Rectal smooth muscle tissue (tissue), 1 donor: ENCODE measurements at regions not wholly inside any gene's neighbourhood (a gene's known extent, or its start where the extent isn't known, plus 50 kb on each side); places are given as distances from the start of the nearest gene placed in this dataset.
A peak's percentile ranks its signal among the peaks of the same experiment; 100 is the strongest.

Source experiments
- H3K27ac ChIP-seq: one replicate; pipeline ENCODE4 v1.7.0; 2013; ENCODE audit warnings: low read depth, low read length, inconsistent platforms
- H3K27me3 ChIP-seq: one replicate; pipeline ENCODE4 v1.7.0; 2013; ENCODE audit warnings: low read length; ENCODE audit not compliant: control insufficient read depth, insufficient read depth
- H3K36me3 ChIP-seq: one replicate; pipeline ENCODE4 v1.7.0; 2013; ENCODE audit warnings: low read length; ENCODE audit not compliant: control insufficient read depth, insufficient read depth
- H3K4me1 ChIP-seq: one replicate; pipeline ENCODE4 v1.7.0; 2013; ENCODE audit warnings: low read length; ENCODE audit not compliant: control insufficient read depth, insufficient read depth
- H3K4me3 ChIP-seq: one replicate; pipeline ENCODE4 v1.7.0; 2013; ENCODE audit warnings: low read length
- H3K9ac ChIP-seq: one replicate; pipeline ENCODE4 v1.7.0; 2013; ENCODE audit warnings: low read length

DNA sequence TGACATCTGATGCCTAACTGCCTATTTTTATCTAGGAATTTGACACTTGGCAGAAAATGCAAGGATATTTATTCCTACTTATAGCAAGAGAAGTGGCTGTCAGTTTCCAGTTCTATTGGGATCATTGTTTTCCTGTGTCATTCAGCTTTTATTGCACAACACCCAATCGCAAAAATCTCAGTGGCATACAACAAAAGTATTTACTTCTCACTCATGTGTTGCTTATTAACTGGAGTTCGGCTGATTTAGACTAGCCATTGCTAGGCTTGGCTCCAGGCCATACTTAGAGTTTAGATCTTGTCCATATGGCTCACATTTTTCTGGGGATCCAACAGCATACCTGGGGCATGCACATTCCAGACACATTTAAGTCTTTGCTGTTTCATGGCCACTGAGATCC lies 218.6 kb upstream of the SYT1 start:
- no peak overlapping the region for H3K9ac ChIP-seq
- no peaks in the 10 kb centered on the region for H3K4me1 ChIP-seq
- no peak overlapping the region for H3K27ac ChIP-seq
- H3K27me3 ChIP-seq = no peaks in the 10 kb centered on the region
- no peak overlapping the region for H3K4me3 ChIP-seq
- H3K36me3 ChIP-seq = no peaks in the 10 kb centered on the region

GRCh38 chr12:78651755-78652154 lies 212.8 kb upstream of the SYT1 start:
- Histone ChIP-seq H3K27me3 (no peaks in the 10 kb centered on the region), H3K36me3 (no peaks in the 10 kb centered on the region), H3K9ac (no peak overlapping the region), H3K4me3 (no peak overlapping the region), H3K4me1 (no peaks in the 10 kb centered on the region), H3K27ac (no peak overlapping the region)

GRCh38 chr12:78666584-78666983 lies 198.0 kb upstream of the SYT1 start:
- Histone ChIP-seq H3K4me1 (no peaks in the 10 kb centered on the region), H3K9ac (no peak overlapping the region), H3K4me3 (no peak overlapping the region), H3K27ac (no peak overlapping the region), H3K27me3 (no peaks in the 10 kb centered on the region), H3K36me3 (no peaks in the 10 kb centered on the region)

DNA sequence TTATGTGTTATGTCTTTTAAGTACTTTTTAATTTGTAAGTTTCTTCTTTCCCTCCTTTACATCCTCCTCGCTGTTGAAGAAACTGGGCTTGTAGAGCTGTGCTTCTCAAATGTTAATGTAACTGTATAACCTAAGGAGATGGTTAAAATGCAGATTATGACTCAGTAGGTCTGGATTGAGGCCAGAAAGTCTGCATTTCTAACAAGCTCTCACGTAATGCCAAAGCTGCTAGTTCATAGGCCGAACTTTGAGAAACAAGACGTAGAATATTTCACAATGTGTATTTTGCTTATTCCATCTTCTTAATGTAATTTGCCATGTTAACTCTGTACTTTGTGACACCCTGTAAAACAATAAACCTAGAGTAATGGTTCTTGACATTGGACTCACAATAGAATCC lies 193.3 kb upstream of the SYT1 start:
- Histone ChIP-seq H3K27ac (no peak overlapping the region), H3K4me1 (no peaks in the 10 kb centered on the region), H3K4me3 (no peak overlapping the region), H3K27me3 (no peaks in the 10 kb centered on the region), H3K9ac (no peak overlapping the region), H3K36me3 (no peaks in the 10 kb centered on the region)

- H3K4me3 ChIP-seq = no peak overlapping the region
- no peak overlapping the region for H3K27ac ChIP-seq
- no peak overlapping the region for H3K9ac ChIP-seq
- no peaks in the 10 kb centered on the region for H3K27me3 ChIP-seq
- no peaks in the 10 kb centered on the region for H3K36me3 ChIP-seq
- no peaks in the 10 kb centered on the region for H3K4me1 ChIP-seq
Observed at GRCh38 chr12:78672033-78672432, 192.5 kb upstream of the SYT1 start.

DNA sequence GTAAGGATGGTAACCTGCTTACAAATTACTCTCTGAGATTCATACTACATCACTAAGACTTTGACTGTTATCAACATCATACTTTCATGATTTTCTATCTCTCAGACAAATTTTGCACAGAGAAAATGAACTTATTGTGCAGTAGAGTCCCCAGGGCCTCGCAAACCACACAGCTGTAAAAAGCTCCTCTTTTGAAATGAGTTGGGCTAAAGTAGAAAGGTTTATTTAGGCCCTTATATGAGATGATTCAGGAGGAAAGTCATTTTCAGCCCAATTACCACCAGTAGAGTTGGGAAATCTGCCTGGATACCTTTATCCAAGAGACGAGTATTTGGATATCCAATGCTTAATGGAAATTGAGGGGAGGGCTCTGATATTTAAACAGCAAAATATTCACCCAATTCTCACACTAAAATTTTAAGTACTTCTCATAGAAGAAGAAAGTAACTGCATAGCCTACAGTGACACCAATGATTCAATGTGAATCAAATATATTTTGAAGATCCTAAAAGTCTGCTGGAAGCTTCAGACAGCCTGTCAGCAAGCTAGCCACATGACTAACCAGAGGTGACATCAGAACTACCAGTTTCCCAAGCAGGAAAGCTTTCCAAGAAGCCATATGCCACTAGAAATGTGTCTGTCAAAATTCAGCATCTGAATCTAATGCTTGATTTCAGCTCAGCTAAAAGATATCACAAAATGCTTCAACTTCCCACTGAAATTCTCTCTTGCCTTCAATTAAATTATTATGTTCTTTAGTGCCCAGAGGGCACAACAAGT lies 190.1 kb upstream of the SYT1 start:
- Histone ChIP-seq H3K4me1 (no peaks in the 10 kb centered on the region), H3K27me3 (no peaks in the 10 kb centered on the region), H3K27ac (no peak overlapping the region), H3K36me3 (no peaks in the 10 kb centered on the region), H3K9ac (no peak overlapping the region), H3K4me3 (no peak overlapping the region)

- Histone ChIP-seq H3K4me3 (no peak overlapping the region), H3K27ac (no peak overlapping the region), H3K36me3 (no peaks in the 10 kb centered on the region)
Observed at GRCh38 chr12:78680596-78680995, 184.0 kb upstream of the SYT1 start.

GRCh38 chr12:78683031-78683430 lies 181.5 kb upstream of the SYT1 start:
- no peaks in the 10 kb centered on the region for H3K36me3 ChIP-seq
- no peak overlapping the region for H3K9ac ChIP-seq
- H3K27ac ChIP-seq = no peak overlapping the region
- H3K4me1 ChIP-seq = peaks cover 5% of the 10 kb centered on the region
- H3K27me3 ChIP-seq = no peaks in the 10 kb centered on the region
- no peak overlapping the region for H3K4me3 ChIP-seq

More at GRCh38 chr12:78680596-78680995, 184.0 kb upstream of the SYT1 start:
- Histone ChIP-seq H3K27me3 (no peaks in the 10 kb centered on the region), H3K4me1 (peaks cover 5% of the 10 kb centered on the region), H3K9ac (no peak overlapping the region)

DNA sequence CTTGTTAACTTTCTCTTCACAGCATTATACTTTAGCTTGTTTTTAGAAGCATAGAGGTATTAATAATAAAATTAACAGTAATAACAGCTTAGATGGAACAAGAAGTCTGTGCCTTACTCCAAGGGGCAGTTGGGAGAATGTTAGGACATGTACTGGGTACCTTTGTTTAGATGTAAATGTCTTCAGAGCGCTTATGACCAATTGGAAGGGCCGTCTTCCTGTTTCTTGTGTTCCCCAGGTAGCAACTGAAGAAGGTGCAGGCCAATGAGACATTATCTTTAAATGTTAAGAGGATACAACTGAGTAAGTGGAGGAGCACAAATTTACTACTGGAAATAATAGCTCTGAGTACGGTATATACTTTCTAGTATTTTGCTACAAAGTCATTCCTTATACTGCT lies 180.9 kb upstream of the SYT1 start:
- Histone ChIP-seq H3K27me3 (no peaks in the 10 kb centered on the region), H3K4me1 (peaks cover 5% of the 10 kb centered on the region), H3K4me3 (no peak overlapping the region), H3K27ac (peak overlapping the region; percentile 36), H3K9ac (no peak overlapping the region), H3K36me3 (no peaks in the 10 kb centered on the region)

GRCh38 chr12:78684419-78684818 lies 180.2 kb upstream of the SYT1 start:
- no peak overlapping the region for H3K9ac ChIP-seq
- no peaks in the 10 kb centered on the region for H3K27me3 ChIP-seq
- no peak overlapping the region for H3K4me3 ChIP-seq
- H3K36me3 ChIP-seq = no peaks in the 10 kb centered on the region
- peak overlapping the region; percentile 36 for H3K27ac ChIP-seq
- peaks cover 5% of the 10 kb centered on the region for H3K4me1 ChIP-seq

GRCh38 chr12:78695749-78696148 lies 168.8 kb upstream of the SYT1 start:
- no peaks in the 10 kb centered on the region for H3K4me1 ChIP-seq
- H3K27me3 ChIP-seq = no peaks in the 10 kb centered on the region
- H3K4me3 ChIP-seq = no peak overlapping the region
- H3K36me3 ChIP-seq = no peaks in the 10 kb centered on the region
- no peak overlapping the region for H3K9ac ChIP-seq
- H3K27ac ChIP-seq = no peak overlapping the region

DNA sequence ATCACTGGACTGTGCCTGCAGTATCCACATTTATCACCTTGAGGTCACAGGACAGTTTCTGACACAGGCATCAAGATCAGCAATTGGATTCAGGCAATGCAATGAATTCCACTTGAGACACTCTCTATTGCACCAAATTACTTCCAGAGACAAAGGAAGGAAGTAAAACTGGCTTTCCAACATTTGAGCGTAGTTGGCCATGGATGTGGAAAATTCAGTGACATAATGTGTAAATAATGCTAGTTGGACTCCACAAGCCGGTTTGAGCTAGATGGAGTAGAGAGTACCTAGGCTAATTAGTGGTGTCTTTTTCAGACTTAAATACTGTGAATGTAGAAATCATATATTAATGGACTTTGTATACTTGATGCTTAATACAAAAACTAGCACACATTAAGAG lies 168.3 kb upstream of the SYT1 start:
- no peak overlapping the region for H3K9ac ChIP-seq
- no peak overlapping the region for H3K4me3 ChIP-seq
- H3K27me3 ChIP-seq = no peaks in the 10 kb centered on the region
- H3K4me1 ChIP-seq = no peaks in the 10 kb centered on the region
- no peaks in the 10 kb centered on the region for H3K36me3 ChIP-seq
- H3K27ac ChIP-seq = no peak overlapping the region

GRCh38 chr12:78697817-78698415 lies 166.7 kb upstream of the SYT1 start:
- H3K9ac ChIP-seq = no peak overlapping the region
- no peaks in the 10 kb centered on the region for H3K36me3 ChIP-seq
- no peak overlapping the region for H3K27ac ChIP-seq
- no peak overlapping the region for H3K4me3 ChIP-seq
- no peaks in the 10 kb centered on the region for H3K4me1 ChIP-seq
- H3K27me3 ChIP-seq = no peaks in the 10 kb centered on the region
